Neuron (in vitro differentiated cells): ENCODE measurements at regions not wholly inside any gene's neighbourhood (a gene's known extent, or its start where the extent isn't known, plus 50 kb on each side); places are given as distances from the start of the nearest gene placed in this dataset.
"Not testable (repeated sequence)": the region's sequence is repeated elsewhere in the genome, so short reads cannot be mapped to it uniquely, and the experiment has no call there.

Experiments used
- H2AFZ ChIP-seq: one replicate; pipeline ENCODE4 v1.6.1; 2013; ENCODE audit warnings: low read depth, mild to moderate bottlenecking, inconsistent platforms, low read length, moderate library complexity
- H3K27me3 ChIP-seq: one replicate; pipeline ENCODE4 v1.6.1; 2013; ENCODE audit warnings: low read length; ENCODE audit not compliant: insufficient read depth
- H3K36me3 ChIP-seq: one replicate; pipeline ENCODE4 v1.6.1; 2013; ENCODE audit warnings: low read length; ENCODE audit not compliant: insufficient read depth
- H3K4me1 ChIP-seq: one replicate; pipeline ENCODE4 v1.6.1; 2013; ENCODE audit warnings: low read length; ENCODE audit not compliant: insufficient read depth
- H3K4me3 ChIP-seq: 2 replicates; pipeline ENCODE4 v1.5.1; 2013; ENCODE audit warnings: mild to moderate bottlenecking, low read length, moderate library complexity
- H3K9me3 ChIP-seq: one replicate; pipeline ENCODE4 v1.6.1; 2013; ENCODE audit warnings: low read length

DNA sequence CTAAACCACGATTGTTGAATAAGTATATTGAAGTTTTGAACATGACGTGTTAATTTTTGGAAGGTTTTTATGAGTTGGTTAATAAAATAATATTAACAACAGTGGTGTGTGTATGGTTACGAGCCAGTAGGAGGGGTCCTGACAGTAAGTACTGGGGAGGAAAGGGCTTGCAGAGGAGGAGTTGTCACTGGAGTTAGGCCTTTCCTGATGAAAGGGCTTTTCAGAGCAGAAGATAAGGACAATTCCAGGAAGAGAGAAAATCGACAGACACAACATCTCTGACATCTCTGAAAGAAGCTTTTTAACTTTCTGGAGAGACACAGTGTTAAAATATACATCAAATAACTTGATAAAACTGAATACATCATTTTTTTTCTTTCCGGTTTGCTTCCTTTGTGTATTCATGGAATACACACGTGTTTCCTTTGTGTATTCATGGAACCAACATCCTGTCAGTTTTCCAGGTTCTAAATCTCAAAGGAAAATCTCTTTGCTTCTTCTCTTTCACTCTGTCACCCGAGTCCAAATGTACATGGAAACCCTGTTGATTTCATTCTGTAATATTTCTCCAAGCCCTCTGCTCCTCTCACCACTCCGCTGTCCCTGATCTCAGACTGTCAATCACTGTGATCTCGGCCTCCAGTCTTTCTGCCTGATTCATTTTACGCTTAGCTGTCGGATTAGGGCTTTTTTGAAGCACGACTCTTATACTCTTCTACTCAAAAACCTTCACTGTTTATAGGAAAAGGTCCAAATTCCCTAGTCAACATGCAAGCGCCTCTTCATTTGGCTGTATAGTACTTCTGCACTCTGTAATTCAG, 374.4 kb downstream of the DLEU7 start:
- no peaks in the 10 kb centered on the region for H3K4me1 ChIP-seq
- H3K9me3 ChIP-seq = no peaks in the 10 kb centered on the region
- H2AFZ ChIP-seq = no peak overlapping the region
- H3K36me3 ChIP-seq = no peaks in the 10 kb centered on the region
- no peak overlapping the region for H3K4me3 ChIP-seq
- no peaks in the 10 kb centered on the region for H3K27me3 ChIP-seq

DNA sequence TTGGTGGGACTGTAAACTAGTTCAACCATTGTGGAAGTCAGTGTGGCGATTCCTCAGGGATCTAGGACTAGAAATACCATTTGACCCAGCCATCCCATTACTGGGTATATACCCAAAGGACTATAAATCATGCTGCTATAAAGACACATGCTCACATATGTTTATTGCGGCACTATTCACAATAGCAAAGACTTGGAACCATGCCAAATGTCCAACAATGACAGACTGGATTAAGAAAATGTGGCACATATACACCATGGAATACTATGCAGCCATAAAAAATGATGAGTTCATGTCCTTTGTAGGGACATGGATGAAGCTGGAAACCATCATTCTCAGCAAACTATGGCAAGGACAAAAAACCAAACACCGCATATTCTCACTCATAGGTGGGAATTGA, 370.4 kb downstream of the DLEU7 start:
- not testable (repeated sequence) for H2AFZ ChIP-seq, H3K9me3 ChIP-seq

DNA sequence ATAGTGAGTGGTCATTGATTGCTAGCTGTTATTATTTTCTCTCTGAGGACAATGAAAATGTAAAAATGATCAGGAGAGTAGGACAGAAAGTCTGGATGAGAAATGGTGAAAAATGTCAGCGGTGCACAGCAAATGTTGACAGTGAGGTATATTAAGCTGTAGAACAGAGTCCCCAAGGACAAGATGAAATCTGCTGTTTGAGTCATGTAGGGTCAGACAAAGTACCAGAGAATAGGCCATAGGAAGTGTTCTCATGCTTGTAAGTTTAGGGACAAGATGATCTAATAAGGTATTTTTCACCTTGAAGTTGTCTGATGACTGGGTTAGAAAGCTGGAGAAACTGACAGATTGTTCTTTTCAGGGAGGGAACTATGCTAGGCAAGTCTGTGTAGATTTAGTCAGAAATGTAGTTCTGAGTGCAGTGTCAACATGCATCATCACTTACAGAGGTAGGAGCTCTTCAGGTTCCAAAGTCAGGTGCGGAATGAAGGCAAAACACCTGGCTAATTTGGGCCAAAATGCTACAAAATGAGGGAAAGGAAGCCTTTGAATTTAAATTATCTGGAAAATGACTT, 369.3 kb downstream of the DLEU7 start:
- H3K9me3 ChIP-seq = no peaks in the 10 kb centered on the region
- H3K4me3 ChIP-seq = no peak overlapping the region
- H3K36me3 ChIP-seq = no peaks in the 10 kb centered on the region
- H2AFZ ChIP-seq = no peak overlapping the region
- H3K4me1 ChIP-seq = no peaks in the 10 kb centered on the region
- no peaks in the 10 kb centered on the region for H3K27me3 ChIP-seq

More for the DNA sequence above, 370.4 kb downstream of the DLEU7 start:
- not testable (repeated sequence) for H3K36me3 ChIP-seq, H3K27me3 ChIP-seq, H3K4me1 ChIP-seq, H3K4me3 ChIP-seq

DNA sequence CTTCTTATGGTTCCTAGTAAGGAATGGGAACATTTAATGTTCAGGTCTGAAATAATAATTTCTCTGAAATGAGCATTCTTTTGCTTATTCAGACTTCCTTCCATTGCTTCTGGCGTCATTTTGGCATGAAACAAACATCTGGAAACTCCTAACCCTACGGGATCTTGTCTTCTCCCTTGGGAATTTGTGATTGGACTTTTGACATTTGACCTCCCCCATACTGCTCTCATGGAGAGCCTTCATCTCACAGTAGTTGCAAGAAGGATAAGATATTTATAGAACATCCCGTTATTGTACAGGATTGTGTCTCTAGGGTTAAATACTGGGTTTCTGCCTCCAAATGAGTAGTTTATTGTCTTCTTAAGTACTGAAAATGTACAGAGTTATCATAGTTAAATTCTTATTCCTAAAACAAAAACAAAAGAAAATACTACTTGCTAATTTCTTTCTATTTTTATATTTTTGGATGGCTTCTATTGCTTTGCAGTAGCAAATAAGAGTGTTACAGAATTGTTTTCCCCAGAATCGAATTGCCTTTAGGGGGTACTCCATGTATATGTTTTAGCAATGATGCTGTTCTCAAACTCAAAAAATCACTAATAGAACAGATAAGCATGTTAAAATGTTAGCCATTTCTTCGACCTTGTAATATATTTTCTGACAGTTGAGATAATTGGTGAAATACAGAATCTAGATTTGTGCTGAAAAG, 366.8 kb downstream of the DLEU7 start:
- no peaks in the 10 kb centered on the region for H3K4me1 ChIP-seq
- no peak overlapping the region for H3K4me3 ChIP-seq
- H3K9me3 ChIP-seq = no peaks in the 10 kb centered on the region
- H3K27me3 ChIP-seq = no peaks in the 10 kb centered on the region
- no peak overlapping the region for H2AFZ ChIP-seq
- no peaks in the 10 kb centered on the region for H3K36me3 ChIP-seq

DNA sequence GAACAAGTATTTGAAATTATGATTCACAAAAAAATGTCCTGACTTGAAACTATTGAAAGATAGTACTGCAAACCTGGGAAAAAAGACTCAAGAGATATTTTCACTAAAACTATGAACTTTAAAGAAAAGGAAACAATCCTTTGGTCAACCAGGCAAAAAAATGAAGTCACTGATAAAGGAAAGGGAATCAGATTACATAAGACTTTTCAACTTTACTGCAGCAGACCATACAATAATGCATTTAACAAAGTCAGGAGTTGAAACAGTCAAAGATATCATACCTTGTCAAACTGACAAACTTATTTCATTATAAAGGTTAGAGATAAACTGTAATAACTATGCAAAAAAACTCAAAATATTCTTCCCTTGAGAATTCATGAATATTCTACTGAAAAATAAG, 361.6 kb downstream of the DLEU7 start:
- no peak overlapping the region for H3K4me3 ChIP-seq
- H3K4me1 ChIP-seq = peaks cover 4% of the 10 kb centered on the region
- no peaks in the 10 kb centered on the region for H3K9me3 ChIP-seq
- H3K27me3 ChIP-seq = no peaks in the 10 kb centered on the region
- H2AFZ ChIP-seq = no peak overlapping the region
- no peaks in the 10 kb centered on the region for H3K36me3 ChIP-seq

DNA sequence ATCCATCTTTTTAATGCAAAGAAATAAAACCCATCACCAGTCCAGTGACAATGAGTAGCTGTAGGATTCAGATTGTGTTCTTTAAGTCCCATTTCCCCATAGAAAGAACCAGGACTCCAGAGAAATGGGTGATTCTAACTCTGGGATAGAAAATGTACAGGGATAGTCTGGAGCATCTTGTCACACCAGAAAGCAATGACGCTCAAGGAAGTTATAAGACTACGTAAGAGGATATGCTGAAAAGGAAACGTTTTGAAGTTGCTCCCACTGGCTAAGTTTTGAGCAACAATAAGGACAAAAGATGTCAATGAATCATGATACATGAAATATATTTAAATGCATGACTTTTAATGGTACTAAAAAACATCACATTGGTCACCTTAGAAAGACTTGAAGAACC, 360.1 kb downstream of the DLEU7 start:
- peaks cover 4% of the 10 kb centered on the region for H3K4me1 ChIP-seq
- H2AFZ ChIP-seq = no peak overlapping the region
- H3K27me3 ChIP-seq = no peaks in the 10 kb centered on the region
- no peaks in the 10 kb centered on the region for H3K36me3 ChIP-seq
- H3K9me3 ChIP-seq = no peaks in the 10 kb centered on the region
- H3K4me3 ChIP-seq = no peak overlapping the region

DNA sequence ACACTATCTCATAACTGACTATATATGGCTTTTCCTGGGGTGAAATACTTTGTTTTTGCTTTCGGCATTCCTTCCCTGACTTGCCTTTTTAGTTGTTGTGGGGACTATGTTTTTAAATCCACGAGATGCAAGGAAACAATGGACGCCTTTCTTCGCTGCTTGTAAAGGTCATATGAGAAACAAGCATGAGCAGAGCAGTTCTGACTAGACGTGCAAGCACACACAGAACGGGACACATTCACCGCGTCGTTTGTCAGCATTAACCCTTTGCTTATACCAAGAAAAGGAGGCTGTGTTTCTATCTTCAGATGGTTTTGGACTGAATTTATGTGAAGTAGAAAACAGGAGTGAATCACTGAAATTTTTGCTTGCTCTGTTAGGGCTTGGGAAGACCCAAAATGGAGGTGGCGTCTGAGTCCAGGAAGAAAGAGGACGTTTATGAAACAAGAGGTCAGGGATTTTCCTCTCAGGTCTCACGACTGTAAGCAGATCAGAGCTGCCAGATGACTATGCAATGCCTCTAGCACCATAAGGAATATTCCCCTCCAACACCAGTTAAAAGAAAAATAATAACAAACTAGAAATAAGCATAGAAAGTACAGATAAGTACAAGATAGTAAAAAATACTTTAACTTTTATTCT, 358.9 kb downstream of the DLEU7 start:
- Histone ChIP-seq H3K9me3 (no peaks in the 10 kb centered on the region), H2AFZ (peak overlapping the region; percentile 11), H3K27me3 (no peaks in the 10 kb centered on the region), H3K4me3 (no peak overlapping the region), H3K4me1 (peaks cover 4% of the 10 kb centered on the region), H3K36me3 (no peaks in the 10 kb centered on the region)

DNA sequence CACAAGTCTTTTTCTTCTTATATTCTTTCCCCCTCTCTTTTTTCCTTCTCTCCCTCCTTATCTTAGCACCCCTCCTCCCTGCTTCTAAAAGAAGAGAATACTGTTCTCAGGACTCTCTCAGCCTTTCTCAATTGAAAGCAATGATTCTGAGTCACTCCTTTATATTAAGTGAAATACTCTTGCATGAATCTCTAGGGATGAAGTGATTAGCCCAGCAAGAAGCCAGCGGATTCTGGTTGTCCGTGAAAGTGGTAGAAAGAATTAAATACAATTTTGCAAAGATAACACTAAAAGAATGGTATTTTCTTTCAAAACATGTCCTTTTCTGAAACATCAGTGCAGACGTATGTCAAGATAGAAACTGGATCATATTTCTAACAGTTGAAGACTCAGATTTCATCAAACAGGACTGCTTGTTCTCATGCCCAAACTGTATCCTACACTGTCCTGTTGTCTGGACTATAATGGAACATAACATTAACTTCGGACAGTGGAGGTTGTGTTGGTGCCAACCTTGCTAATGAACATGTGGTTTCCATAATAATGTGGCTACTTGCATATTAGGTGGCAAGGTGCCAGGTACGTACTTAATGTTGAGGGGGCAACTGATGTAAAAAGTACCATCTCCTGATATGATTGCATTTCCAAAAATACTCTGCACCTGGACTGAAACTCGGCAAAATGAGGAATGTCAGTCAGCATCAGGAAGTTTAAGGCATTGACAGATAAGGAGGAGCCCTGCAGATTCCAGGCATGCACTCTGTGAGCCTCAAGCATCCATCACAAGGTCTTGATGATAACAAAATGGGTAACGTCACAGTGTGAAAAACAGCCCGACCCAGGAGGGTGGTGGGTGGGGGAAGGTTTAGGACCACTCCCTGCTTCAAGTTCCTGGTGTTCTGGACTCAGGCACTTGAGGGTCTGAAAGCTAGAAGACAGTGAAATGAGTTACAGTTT, 357.2 kb downstream of the DLEU7 start:
- Histone ChIP-seq H3K4me1 (peaks cover 4% of the 10 kb centered on the region), H3K27me3 (no peaks in the 10 kb centered on the region), H2AFZ (no peak overlapping the region), H3K4me3 (no peak overlapping the region), H3K9me3 (no peaks in the 10 kb centered on the region), H3K36me3 (no peaks in the 10 kb centered on the region)

DNA sequence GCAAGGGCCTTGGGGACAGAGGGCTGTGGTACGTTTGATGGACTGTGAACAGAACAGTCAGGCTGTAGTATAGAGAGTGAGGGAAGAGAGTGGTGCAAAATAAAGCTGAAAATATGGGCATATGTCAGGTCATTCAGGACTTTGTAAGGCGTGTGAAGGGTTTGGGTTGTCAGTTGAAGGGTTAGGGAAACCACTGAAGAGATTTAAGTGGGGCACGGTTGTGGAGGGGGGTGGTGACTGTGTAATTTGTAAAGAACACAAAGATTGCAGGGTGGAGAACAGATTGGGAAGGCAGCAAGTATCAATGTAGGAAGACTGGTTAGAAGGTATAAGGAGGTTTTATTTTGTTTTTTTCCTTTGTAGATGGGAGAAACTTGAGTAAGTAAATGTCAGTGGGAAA, 349.8 kb downstream of the DLEU7 start:
- Histone ChIP-seq H3K9me3 (no peaks in the 10 kb centered on the region), H3K4me1 (no peaks in the 10 kb centered on the region), H2AFZ (no peak overlapping the region), H3K4me3 (no peak overlapping the region), H3K36me3 (no peaks in the 10 kb centered on the region), H3K27me3 (no peaks in the 10 kb centered on the region)

DNA sequence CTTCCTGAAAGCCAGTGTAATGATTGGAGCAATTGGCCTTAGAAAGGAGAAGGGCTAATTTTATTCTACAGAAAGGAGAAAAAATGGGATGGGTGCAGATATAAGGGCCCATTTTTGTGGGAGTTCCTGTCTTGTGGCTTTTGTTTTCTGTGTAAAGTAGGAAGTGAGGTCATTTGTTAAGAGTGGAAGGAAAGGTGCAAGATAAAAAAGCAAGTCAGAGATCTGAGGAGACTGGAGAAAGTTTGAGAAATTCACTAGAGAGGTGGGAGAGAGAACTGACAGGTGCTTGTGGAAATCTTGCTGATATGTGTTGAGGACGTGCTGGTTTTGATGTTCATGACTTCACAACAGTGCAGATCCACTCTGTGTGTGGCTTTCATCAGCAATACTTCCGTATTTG, 349.4 kb downstream of the DLEU7 start:
- H3K4me1 ChIP-seq = no peaks in the 10 kb centered on the region
- no peaks in the 10 kb centered on the region for H3K27me3 ChIP-seq
- H3K9me3 ChIP-seq = no peaks in the 10 kb centered on the region
- no peak overlapping the region for H3K4me3 ChIP-seq
- no peak overlapping the region for H2AFZ ChIP-seq
- H3K36me3 ChIP-seq = no peaks in the 10 kb centered on the region

DNA sequence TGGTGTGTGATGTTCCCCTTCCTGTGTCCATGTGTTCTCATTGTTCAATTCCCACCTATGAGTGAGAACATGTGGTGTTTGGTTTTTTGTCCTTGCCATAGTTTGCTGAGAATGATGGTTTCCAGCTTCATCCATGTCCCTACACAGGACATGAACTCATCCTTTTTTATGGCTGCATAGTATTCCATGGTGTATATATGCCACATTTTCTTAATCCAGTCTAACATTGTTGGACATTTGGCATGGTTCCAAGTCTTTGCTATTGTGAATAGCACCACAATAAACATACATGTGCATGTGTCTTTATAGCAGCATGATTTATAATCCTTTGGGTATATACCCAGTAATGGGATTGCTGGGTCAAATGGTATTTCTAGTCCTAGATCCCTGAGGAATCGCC, 340.3 kb downstream of the DLEU7 start:
- H3K36me3 ChIP-seq, H3K4me1 ChIP-seq, H3K27me3 ChIP-seq, H2AFZ ChIP-seq, H3K9me3 ChIP-seq, H3K4me3 ChIP-seq: not testable (repeated sequence)

DNA sequence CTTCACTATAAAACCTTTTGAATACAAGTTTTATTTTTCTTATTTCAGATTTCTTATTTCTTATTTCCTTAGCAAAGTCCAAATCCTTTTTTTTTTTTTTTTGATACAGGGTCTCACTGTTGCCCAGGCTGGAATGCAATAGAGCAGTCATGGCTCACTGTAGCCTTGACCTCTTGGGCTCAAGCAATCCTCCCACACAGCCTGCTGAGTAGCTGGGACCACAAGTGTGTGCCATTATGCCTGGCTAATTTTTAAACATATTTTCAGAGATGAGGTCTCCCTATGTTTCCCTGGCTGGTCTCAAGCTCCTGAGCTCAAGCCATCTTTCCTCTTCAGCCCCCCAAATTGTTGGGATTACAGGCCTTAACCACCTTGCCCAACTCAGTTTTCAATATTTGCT, 334.3 kb downstream of the DLEU7 start:
- peaks cover 2% of the 10 kb centered on the region for H3K9me3 ChIP-seq
- H3K27me3 ChIP-seq = no peaks in the 10 kb centered on the region
- no peak overlapping the region for H3K4me3 ChIP-seq
- H2AFZ ChIP-seq = no peak overlapping the region
- peaks cover 13% of the 10 kb centered on the region for H3K4me1 ChIP-seq
- no peaks in the 10 kb centered on the region for H3K36me3 ChIP-seq
